ENCODE measurements at regions not wholly inside any gene's neighbourhood (a gene's known extent, or its start where the extent isn't known, plus 50 kb on each side); places are given as distances from the start of the nearest gene placed in this dataset.
"Not testable (repeated sequence)": the region's sequence is repeated elsewhere in the genome, so short reads cannot be mapped to it uniquely, and the experiment has no call there.

DNA sequence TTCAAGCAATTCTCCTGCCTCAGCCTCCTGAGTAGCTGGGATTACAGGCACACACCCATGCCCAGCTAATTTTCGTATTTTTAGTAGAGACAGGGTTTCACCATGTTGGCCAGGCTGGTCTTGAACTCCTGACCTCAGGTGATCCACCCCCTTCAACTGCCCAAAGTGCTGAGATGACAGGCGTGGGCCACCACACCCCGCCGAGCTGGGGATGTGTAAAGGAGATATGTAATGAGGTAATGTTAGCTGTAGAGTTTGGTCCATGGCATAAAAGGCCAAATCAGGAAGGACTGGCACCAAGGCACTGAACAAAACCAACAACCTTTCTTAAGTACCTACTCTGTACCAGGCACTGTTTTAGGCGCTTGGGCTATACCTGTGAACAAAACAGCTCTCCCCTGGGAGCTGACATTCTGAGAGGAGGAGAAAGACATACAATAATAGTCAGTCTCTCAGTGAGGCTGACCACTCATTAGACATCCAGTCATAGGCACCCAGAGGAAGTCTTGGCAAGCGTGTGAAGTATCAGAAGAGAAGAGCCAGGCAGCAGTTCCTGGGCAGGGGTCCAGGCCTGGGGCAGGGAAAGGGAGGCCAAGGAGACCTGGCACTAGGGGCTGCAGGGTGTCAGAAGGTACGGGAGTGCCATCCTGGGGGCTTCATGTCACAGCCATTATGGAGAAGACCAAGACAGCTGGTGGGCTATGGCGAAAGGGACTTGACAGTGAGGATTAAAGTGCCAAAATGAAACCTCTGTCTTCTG lies 164.8 kb upstream of the DTNBP1 start:
- DNase-seq, result no peak

DNA sequence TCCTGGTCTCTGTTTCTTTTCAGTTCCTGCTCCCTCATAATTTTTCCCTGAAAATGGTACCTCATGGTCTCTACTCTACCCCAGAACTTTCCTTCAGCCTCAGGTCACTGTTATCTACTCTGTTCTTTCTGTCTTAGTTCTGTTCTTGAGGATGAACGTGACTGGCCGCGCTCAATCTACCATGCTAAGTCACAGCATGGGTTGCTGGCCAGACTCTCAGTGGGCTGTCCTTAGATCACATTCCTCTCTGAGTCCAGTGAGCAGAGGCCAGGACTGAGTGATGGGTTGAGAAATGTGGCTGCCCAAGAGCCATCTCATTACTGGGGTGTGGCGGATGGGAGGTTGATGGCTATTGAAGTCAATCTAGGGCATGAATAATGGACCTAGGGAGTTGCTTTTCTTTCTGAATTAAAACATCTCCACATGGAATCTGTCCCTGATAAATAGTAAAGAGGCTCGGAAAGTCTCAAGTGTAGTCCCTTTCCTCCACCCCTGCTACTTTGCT lies 164.0 kb upstream of the DTNBP1 start:
- DNase-seq, result no peak

GRCh38 chr6:15825332-15825930 lies 162.6 kb upstream of the DTNBP1 start:
- no peak for DNase-seq

GRCh38 chr6:15824811-15825210 lies 162.0 kb upstream of the DTNBP1 start:
- no peak for DNase-seq

- no peak for DNase-seq
Measured at GRCh38 chr6:15823838-15824414, 161.1 kb upstream of the DTNBP1 start.

- no peak for DNase-seq
Measured at GRCh38 chr6:15822835-15823234, 160.0 kb upstream of the DTNBP1 start.

- DNase-seq, result no peak
Measured at GRCh38 chr6:15819841-15820240, 157.0 kb upstream of the DTNBP1 start.

DNA sequence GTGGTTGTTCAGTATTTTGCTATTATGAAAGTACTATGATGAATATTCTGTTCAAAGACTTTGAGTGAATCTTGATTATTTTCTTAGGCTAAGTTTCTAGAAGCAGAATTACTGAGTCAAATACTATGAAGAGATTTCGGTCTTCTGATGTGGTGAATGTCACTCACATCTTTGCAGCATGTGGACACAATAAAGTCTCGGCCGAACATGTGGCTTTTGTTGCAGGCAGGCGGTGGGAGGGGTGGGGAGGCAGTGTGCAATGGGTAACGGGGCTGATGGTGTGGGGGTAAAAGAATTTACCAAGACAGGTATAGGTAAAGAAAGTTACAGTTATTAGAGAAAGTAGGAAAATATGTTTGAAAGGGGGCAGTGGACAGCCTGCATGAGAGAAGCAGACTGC lies 156.4 kb upstream of the DTNBP1 start:
- DNase-seq, result no peak

GRCh38 chr6:15818491-15818890 lies 155.7 kb upstream of the DTNBP1 start:
- DNase-seq, result no peak

GRCh38 chr6:15818044-15818443 lies 155.2 kb upstream of the DTNBP1 start:
- DNase-seq, result no peak

- no peak for DNase-seq
Measured at GRCh38 chr6:15817100-15817499, 154.3 kb upstream of the DTNBP1 start.

DNA sequence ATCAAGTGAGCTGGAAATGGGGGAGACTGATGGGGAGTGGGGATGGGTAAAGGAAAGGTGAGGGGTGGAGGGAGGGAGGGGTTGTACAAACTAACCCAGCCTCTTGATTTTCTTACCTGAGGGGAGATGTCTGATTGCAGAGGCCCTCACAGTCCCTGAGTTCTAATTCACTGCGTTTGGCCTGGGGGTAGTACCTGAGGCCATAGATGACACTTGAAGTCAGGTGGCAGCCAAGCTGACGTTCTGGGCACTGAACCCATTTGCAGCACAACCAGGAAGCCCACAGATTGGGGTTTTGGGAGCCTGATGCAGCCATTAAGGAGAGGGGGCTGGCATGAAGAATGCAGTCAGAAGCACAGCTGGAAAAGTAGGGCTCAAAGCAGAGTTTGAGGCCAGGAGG lies 153.8 kb upstream of the DTNBP1 start:
- DNase-seq, result no peak

GRCh38 chr6:15813698-15814097 lies 150.9 kb upstream of the DTNBP1 start:
- not testable (repeated sequence) for DNase-seq

DNA sequence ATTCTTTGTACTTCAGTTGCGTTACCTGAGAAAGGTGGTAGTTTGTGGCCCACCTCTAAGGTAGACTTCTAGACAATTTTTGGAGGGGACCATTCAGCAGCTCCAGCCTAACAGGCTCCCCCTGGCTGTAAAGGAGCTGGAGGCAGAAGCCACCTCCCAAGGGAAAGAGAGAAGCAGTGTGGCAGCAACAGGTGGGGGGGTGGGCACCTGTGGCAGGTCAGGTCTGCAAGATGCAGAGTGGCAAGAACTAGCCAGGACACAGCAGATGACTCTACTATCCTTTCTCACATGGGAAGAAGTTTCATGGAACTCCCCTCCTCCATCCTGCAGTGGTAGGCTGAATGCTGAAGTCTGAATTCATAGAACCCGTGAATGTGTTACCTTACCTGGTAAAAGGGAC lies 148.3 kb upstream of the DTNBP1 start:
- DNase-seq, result no peak

- no peak for DNase-seq
Measured at GRCh38 chr6:15810618-15811017, 147.8 kb upstream of the DTNBP1 start.

- DNase-seq, result no peak
Measured at GRCh38 chr6:15809367-15809766, 146.5 kb upstream of the DTNBP1 start.

GRCh38 chr6:15804164-15805154 lies 141.6 kb upstream of the DTNBP1 start:
- DNase-seq, result no peak

- no peak for DNase-seq
Measured at GRCh38 chr6:15802466-15802865, 139.6 kb upstream of the DTNBP1 start.

DNA sequence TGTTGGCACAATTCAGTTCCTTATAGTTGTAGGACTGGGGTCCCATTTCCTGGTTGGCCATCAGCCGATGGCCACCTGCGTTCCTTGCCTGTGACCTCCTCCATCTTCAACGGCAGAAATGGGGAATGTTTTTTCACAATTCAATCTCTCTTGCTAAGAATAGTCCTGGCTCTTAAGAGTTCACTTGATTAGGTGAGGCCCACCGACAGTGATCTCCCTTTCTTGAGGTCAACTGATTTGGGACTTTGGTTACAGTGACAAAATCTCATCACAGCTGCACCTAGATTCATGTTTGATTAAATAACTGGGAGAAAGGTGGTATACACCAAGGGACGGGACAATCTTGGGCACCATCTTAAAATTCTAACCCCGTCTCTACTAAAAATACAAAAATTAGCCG lies 139.1 kb upstream of the DTNBP1 start:
- no peak for DNase-seq

DNA sequence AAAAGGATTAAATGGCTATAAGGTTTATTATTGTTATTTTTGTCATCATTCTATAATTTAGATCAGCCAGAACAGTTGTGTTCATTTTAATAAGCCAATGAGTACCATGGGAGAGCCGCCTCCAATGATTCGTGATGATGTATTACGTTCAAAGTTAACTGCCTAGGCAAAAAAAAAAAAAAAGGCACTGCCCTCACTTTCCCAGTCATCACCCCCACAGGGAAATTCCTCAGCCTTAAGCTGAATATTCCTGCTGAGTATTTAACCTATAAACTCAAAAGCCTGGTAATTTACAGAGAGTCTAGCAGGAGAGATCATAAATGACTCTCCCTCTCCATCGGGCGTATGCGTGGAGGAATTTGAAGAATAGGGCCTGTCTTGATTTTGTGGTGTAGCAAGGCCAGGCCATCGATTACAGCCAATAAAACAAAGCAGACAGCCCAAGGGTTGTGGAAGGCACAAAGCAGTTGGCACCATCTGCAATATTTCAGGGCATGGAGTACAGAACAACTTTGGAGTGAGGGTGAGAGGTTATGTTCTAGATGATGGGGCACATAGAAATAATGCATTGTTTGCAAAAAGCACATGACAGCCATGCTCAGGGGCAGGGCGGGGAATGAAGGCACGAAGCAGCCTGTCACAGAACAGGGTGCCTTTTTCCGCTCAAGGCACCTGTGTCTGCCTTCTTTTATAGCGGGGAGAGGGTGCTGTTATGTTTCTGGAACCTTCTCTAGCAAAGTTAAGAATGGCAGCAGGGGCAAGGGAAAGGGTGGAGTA lies 138.2 kb upstream of the DTNBP1 start:
- no peak for DNase-seq

- DNase-seq, result no peak
Measured at GRCh38 chr6:15798533-15799255, 135.9 kb upstream of the DTNBP1 start.
